ENCODE measurements at regions not wholly inside any gene's neighbourhood (a gene's known extent, or its start where the extent isn't known, plus 50 kb on each side); places are given as distances from the start of the nearest gene placed in this dataset.
"Not testable (repeated sequence)": the region's sequence is repeated elsewhere in the genome, so short reads cannot be mapped to it uniquely, and the experiment has no call there.

DNA sequence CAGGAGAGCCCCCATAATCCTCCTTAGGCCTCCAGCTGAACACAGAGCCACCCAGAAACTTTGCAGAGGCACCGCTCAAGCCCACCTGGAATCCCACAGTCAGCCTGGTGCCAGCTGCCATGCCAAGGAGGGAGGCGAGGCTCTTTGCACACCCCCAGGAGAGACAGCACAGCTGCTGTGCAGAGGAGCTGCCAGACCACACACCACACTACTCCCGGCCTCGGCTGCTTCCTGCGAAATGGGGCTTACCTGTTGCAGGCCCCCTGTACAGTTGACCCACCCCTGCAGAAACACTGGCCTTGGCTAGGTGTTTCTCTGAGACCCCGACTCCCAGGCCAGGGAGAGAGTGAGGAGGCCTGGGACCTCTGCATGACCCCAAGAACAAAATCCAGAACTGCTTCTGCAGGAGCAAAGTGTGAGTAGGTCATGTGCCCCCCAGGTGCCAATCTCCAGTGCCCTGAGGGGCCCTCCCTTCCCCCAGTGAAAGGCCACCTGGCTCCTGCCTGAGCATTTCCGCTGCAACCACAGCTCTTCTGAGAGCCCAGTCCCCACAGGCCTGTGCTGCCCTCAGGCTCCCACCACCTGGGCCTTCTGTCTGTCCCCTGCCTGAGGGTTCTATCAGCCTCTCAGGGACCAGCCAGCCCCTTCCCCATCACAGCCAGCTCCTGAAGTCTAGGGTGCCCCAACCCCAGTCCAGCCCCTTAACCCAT, 580.4 kb downstream of the UQCRFS1 start:
- no peak for DNase-seq (ENCODE audit: low read depth in 2 of 2)

DNA sequence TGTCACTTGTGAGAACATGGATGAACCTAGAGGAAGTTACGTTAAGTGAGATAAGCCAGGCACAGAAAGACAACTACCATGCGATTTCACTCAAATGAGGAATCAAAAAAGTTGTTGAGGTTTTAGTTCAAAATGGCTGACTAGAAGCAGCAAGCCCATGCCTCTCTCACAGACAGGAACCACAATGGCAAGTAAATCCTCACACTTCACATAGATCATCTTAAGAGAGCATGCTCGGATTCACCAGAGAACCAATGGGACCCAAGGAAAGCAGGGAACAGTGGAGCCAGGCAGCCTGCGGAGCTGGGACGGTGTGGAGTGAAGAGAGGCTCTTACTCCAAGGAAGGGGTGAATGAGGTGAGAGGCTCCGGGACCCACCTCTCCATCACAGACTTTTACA, 581.0 kb downstream of the UQCRFS1 start:
- no peak for DNase-seq (ENCODE audit: low read depth in 2 of 2)

GRCh38 chr19:28627669-28628068, 585.3 kb downstream of the UQCRFS1 start:
- no peak for DNase-seq (ENCODE audit: low read depth in 2 of 2)

DNA sequence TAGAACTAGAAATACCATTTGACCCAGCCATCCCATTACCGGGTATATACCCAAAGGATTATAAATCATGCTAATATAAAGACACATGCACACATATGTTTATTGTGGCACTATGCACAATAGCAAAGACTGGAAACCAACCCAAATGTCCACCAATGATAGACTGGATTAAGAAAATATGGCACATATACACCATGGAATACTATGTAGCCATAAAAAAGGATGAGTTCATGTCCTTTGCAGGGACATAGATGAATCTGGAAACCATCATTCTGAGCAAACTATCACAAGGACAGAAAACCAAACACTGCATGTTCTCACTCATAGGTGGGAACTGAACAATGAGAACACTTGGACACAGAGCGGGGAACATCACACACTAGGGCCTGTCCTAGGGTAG, 586.5 kb downstream of the UQCRFS1 start:
- DNase-seq (ENCODE audit: low read depth in 2 of 2) = not testable (repeated sequence)

GRCh38 chr19:28619816-28620429, 593.0 kb downstream of the UQCRFS1 start:
- DNase-seq (ENCODE audit: low read depth in 2 of 2) = no peak

- DNase-seq (ENCODE audit: low read depth in 2 of 2) = no peak
These were observed 594.4 kb downstream of the UQCRFS1 start for GRCh38 chr19:28618504-28618903.

- no peak for DNase-seq (ENCODE audit: low read depth in 2 of 2)
These were observed 597.0 kb downstream of the UQCRFS1 start for GRCh38 chr19:28615966-28616365.

DNA sequence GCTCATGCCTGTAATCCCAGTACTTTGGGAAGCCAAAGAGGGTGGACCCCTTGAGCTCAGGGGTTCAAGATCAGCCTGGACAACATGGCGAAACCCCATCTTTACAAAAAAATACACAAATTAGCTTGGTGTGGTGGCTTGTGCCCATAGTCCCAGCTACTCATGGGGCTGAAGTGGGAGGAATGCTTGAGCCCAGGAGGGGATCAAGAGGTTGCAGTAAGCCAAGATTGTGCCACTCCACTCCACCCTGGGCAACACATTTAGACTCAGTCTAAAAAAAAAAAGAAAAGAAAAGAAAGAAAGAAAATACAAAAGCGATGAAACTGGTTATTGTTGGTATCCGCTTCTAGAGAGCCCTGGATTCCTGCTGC, 597.4 kb downstream of the UQCRFS1 start:
- no peak for DNase-seq (ENCODE audit: low read depth in 2 of 2)

DNA sequence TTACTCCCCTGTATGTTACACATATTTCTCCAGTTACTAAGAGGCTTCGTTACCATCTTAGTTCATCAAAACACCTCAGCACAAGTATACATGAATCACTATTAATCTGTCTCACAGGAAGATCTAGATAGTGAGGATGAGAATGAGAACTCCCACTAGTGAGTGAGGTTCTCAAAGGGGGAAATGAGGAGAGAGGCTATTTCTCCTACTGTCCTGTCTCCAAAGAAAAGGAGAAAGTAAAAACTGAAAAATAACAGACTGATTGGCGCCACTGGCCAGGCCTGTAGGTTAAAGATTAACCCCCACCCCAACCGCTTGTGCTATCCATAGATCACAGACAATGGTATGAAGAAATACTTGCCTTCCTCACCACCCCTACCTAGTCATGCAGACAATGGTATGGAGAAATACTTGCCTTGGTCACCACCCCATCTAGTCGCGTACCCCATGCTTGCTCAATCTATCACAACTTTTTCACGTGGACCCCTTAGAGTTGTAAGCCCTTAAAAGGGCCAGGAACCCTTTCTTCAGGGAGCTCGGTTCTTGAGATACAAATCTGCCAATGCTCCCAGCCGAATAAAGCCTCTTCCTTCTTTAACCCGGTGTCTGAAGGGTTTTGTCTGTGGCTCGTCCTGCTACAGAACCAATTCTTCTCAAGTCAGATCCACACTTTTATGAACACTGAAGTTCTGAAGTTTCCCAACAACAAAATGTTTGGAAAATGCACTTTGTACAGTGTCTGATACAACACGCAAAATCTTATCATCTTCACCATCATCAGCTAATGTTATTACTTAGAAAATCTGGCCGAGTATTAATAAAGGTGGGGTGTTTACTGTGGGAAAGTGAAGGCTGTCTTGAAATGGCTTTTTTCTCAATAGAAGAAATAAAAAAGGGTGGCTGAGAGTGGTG, 598.1 kb downstream of the UQCRFS1 start:
- DNase-seq (ENCODE audit: low read depth in 2 of 2) = no peak

DNA sequence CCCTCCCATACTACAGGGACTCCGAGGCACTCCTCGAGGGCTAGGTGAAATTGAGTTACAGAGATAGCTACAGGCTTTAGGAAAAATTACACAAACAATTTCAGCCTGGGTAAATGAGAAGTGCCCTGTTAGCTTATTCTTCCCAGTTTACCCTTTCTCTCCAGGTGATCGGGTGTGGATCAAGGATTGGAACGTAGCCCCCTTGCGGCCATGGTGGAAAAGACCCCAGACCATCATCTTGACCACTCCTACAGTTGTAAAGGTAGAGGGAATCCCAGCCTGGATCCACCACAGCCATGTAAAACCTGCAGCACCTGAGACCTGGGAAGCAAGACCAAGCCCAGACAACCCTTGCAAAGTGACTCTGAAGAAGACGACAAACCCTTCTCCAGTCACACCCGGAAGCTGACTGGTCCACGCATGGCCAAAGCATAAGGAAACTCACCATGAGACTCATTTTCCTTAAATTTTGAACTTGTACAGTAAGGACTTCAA, 600.6 kb downstream of the UQCRFS1 start:
- no peak for DNase-seq (ENCODE audit: low read depth in 2 of 2)

DNA sequence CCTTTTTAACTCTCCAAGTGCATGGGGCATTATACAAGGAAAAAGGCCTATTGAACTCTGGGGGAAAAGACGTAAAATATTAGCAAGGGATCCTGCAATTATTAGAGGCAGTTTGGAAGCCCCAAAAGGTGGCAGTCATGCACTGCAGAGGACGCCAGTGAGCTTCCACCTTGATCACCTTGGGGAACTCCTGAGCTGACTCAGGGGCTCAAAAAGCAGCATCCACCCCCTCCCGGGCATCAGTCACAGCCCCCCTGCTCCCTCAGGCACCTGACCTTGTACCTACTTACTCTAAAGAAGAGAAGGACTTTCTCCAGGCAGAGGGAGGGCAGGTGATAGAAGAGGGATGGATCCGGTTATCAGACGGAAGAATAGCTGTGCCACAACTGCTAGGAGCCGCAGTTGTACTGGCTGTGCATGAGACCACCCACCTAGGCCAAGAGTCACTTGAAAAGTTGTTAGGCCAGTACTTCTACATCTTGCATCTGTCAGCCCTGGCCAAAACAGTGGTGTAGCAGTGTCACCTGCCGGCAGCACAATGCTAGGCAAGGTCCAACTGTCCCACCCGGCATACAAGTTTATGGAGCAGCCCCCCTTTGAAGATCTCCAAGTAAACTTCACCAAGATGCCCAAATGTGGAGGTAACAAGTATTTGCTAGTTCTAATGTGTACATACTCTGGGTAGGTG, 601.6 kb downstream of the UQCRFS1 start:
- DNase-seq (ENCODE audit: low read depth in 2 of 2) = not testable (repeated sequence)

- DNase-seq (ENCODE audit: low read depth in 2 of 2) = no peak
These were observed 602.2 kb downstream of the UQCRFS1 start for GRCh38 chr19:28610731-28611130.

DNA sequence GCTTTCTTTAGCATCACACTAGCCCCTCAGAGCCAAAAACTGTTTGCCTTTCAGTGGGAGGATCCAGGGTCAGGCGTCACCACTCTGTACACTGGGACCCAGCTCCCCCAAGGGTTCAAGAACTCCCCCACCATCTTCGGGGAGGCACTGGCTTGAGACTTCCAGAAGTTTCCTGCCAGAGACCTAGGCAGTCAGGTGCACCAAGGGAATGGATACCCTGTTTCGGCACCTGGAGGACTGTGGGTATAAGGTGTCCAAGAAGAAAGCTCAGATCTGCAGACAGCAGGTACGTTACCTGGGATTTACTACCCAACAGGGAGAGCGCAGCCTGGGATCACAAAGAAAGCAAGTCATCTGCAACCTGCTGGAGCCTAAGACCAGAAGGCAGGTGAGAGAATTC, 603.0 kb downstream of the UQCRFS1 start:
- no peak for DNase-seq (ENCODE audit: low read depth in 2 of 2)

GRCh38 chr19:28609091-28609755, 603.7 kb downstream of the UQCRFS1 start:
- DNase-seq (ENCODE audit: low read depth in 2 of 2) = no peak

DNA sequence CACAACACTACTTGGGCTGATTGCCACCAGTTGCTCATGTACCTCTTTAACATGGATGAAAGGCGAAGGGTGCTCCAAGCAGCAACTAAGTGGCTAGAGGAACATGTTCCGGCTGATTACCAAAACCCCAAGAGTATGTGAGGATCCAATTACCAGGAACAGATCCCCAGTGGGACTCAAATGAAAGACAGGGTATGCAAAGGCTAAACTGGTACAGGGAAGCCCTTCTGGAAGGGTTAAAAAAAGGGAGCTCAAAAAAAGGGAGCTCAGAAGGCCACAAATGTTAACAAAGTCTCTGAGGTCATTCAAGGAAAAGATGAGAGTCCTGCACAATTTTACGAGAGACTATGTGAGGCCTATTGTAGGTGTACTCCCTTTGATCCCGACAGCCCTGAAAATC, 604.7 kb downstream of the UQCRFS1 start:
- DNase-seq (ENCODE audit: low read depth in 2 of 2) = no peak

GRCh38 chr19:28607066-28607583, 605.8 kb downstream of the UQCRFS1 start:
- no peak for DNase-seq (ENCODE audit: low read depth in 2 of 2)

- DNase-seq (ENCODE audit: low read depth in 2 of 2) = no peak
These were observed 606.5 kb downstream of the UQCRFS1 start for GRCh38 chr19:28606269-28607032.

- DNase-seq (ENCODE audit: low read depth in 2 of 2) = no peak
These were observed 607.3 kb downstream of the UQCRFS1 start for GRCh38 chr19:28605501-28606268.

DNA sequence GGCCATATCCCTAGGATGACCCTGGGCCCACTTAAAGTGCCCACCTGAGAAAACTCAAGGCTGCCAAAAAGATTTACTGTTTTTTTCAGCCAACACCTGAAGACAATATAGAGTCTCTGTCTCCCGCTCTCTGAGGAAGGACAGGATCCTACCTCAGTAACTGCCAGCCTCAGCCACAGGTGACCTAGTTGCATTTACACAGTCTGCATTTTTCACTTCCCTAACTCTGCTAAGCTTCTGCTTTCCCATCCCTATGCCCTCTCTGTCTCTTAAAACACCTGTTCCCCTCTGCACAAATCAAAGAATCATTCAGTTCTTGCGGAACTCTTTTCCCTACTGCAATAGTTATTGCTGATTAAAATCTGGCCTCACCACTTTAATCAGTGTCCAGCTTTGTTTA, 609.5 kb downstream of the UQCRFS1 start:
- no peak for DNase-seq (ENCODE audit: low read depth in 2 of 2)
